Mammary epithelial cell (primary cell): ENCODE measurements at regions not wholly inside any gene's neighbourhood (a gene's known extent, or its start where the extent isn't known, plus 50 kb on each side); places are given as distances from the start of the nearest gene placed in this dataset.

Experiments used
- EZH2 ChIP-seq: IDR thresholded peaks from 2 replicates; pipeline ENCODE4 v1.6.1; 2012; ENCODE audit warnings: low read length, inconsistent platforms, borderline replicate concordance
- TF ChIP-seq, protein P1 (sequence below), 2 donors: IDR thresholded peaks in 1 of 2; conservative IDR thresholded peaks in 1 of 2; 2 replicates each; pipeline ENCODE4 v1.5.1; 2011 to 2012; ENCODE audit warnings: inconsistent platforms in 2 of 2, low read length in 2 of 2, mild to moderate bottlenecking in 2 of 2, control low read depth in 1 of 2, low read depth in 1 of 2; ENCODE audit not compliant: insufficient read depth in 1 of 2; ENCODE audit errors: extremely low read depth in 1 of 2

DNA sequence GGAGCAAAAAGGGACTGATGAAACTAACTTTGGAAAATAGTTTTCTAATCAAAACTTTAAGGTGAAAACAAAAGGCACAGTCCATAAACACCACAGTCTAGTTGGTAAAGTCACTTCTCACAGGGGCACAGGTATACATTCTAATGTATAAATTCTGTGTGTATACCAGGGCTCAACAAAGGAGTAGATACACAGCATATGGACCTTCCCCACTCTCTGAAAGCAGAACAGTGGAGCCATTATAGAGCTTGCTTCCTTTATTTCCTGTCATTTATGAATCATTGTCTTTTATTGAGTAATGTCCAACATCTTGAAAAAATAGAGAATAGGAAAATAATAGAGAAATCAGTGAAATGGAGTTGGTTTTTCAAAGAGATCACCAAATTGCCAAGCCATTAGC lies 746.5 kb upstream of the CHRM3 start:
- no peak for TF ChIP-seq EZH2
- TF ChIP-seq, protein P1, sequence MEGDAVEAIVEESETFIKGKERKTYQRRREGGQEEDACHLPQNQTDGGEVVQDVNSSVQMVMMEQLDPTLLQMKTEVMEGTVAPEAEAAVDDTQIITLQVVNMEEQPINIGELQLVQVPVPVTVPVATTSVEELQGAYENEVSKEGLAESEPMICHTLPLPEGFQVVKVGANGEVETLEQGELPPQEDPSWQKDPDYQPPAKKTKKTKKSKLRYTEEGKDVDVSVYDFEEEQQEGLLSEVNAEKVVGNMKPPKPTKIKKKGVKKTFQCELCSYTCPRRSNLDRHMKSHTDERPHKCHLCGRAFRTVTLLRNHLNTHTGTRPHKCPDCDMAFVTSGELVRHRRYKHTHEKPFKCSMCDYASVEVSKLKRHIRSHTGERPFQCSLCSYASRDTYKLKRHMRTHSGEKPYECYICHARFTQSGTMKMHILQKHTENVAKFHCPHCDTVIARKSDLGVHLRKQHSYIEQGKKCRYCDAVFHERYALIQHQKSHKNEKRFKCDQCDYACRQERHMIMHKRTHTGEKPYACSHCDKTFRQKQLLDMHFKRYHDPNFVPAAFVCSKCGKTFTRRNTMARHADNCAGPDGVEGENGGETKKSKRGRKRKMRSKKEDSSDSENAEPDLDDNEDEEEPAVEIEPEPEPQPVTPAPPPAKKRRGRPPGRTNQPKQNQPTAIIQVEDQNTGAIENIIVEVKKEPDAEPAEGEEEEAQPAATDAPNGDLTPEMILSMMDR (conservative IDR thresholded peaks at IDR 0.05 in 1 of 2, IDR thresholded peaks at IDR 0.05 in 1 of 2; ENCODE audit: extremely low read depth in 1 of 2, insufficient read depth in 1 of 2, low read depth in 1 of 2, low read length in 2 of 2) = no peak
